ENCODE measurements at regions not wholly inside any gene's neighbourhood (a gene's known extent, or its start where the extent isn't known, plus 50 kb on each side); places are given as distances from the start of the nearest gene placed in this dataset.

GRCh38 chr20:4081421-4081820, 66.1 kb upstream of the RNF24 start:
- TF ChIP-seq MYC (IDR thresholded peaks at IDR 0.05; ENCODE audit: low read depth, low read length), result no peak
- TF ChIP-seq POLR2A (IDR thresholded peaks at IDR 0.05; ENCODE audit: extremely low read depth, insufficient read length), result no peak
- TF ChIP-seq MAX (IDR thresholded peaks at IDR 0.05; ENCODE audit: low read depth, low read length), result no peak
- TF ChIP-seq, protein P1, sequence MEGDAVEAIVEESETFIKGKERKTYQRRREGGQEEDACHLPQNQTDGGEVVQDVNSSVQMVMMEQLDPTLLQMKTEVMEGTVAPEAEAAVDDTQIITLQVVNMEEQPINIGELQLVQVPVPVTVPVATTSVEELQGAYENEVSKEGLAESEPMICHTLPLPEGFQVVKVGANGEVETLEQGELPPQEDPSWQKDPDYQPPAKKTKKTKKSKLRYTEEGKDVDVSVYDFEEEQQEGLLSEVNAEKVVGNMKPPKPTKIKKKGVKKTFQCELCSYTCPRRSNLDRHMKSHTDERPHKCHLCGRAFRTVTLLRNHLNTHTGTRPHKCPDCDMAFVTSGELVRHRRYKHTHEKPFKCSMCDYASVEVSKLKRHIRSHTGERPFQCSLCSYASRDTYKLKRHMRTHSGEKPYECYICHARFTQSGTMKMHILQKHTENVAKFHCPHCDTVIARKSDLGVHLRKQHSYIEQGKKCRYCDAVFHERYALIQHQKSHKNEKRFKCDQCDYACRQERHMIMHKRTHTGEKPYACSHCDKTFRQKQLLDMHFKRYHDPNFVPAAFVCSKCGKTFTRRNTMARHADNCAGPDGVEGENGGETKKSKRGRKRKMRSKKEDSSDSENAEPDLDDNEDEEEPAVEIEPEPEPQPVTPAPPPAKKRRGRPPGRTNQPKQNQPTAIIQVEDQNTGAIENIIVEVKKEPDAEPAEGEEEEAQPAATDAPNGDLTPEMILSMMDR (IDR thresholded peaks at IDR 0.05; ENCODE audit: low read depth, low read length), result no peak
- DNase-seq (ENCODE audit: low read depth), result no peak
- H3K4me3 ChIP-seq (ENCODE audit: low read depth, low read length), result no peak overlapping the region

- DNase-seq (ENCODE audit: low read depth), result peak; percentile 3
- H3K4me3 ChIP-seq (ENCODE audit: low read depth, low read length), result no peak overlapping the region
These were observed 61.3 kb upstream of the RNF24 start for GRCh38 chr20:4076671-4077070.

DNA sequence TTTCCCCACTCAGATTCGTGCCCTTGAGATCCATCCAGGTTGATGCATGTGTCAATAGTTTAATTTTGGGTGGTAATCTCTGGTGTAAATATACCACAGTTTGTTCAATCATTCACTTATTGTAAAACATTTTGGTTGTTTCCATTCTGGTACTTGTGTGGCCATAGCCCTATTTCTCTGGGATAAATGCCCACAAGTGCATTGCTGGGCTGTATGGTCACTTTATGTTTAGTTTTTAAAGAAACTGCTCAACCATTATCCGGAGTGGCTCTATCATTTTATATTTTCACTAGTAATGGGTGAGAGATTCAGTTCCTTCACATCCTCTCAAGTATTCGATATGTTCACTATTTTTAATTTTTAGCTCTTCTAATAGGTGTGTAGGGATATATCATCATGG, 60.7 kb upstream of the RNF24 start:
- TF ChIP-seq MAX (IDR thresholded peaks at IDR 0.05; ENCODE audit: low read depth, low read length), result no peak
- TF ChIP-seq, protein P1 (IDR thresholded peaks at IDR 0.05; ENCODE audit: low read depth, low read length), result no peak
- TF ChIP-seq POLR2A (IDR thresholded peaks at IDR 0.05; ENCODE audit: extremely low read depth, insufficient read length), result no peak
- TF ChIP-seq MYC (IDR thresholded peaks at IDR 0.05; ENCODE audit: low read depth, low read length), result no peak
- no peak for DNase-seq (ENCODE audit: low read depth)
- no peak overlapping the region for H3K4me3 ChIP-seq (ENCODE audit: low read depth, low read length)

More at GRCh38 chr20:4076671-4077070, 61.3 kb upstream of the RNF24 start:
- TF ChIP-seq, protein P1 (IDR thresholded peaks at IDR 0.05; ENCODE audit: low read depth, low read length), result no peak
- no peak for TF ChIP-seq MAX (IDR thresholded peaks at IDR 0.05; ENCODE audit: low read depth, low read length)
- TF ChIP-seq MYC (IDR thresholded peaks at IDR 0.05; ENCODE audit: low read depth, low read length), result no peak
- TF ChIP-seq POLR2A (IDR thresholded peaks at IDR 0.05; ENCODE audit: extremely low read depth, insufficient read length), result no peak

DNA sequence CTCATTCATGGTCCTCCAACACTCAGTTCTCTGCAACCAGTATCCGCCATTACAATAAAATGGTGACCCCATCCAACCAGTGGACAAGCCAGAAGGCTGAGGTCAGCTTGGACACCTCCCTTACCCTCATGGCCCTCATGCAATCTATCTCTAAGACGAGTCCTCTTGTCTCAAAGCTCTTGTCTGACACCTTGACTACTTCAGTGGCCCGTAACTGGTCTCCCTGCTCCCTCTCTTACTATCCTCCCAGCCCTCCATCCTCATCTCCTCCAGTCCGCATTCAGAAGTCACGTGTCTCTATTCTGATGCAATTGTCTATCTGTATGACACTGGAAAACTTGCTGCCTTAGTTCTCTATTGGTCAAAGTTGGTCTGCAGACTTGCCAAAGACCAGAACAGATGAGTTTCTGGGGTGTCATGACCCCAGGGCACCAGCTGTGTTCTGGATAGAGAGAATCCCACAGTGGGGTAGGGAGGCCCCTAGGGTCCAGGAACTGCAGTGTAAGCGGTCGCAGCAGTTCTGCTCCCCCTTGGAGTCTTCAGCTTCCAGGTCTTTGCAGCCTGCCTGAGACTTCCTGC, 59.6 kb upstream of the RNF24 start:
- TF ChIP-seq MAX (IDR thresholded peaks at IDR 0.05; ENCODE audit: low read depth, low read length) (no peak), POLR2A (IDR thresholded peaks at IDR 0.05; ENCODE audit: extremely low read depth, insufficient read length) (no peak), MYC (IDR thresholded peaks at IDR 0.05; ENCODE audit: low read depth, low read length) (no peak)
- TF ChIP-seq, protein P1 (IDR thresholded peaks at IDR 0.05; ENCODE audit: low read depth, low read length), result no peak
- DNase-seq (ENCODE audit: low read depth), result peak; percentile 39
- H3K4me3 ChIP-seq (ENCODE audit: low read depth, low read length), result no peak overlapping the region

- TF ChIP-seq MAX (IDR thresholded peaks at IDR 0.05; ENCODE audit: low read depth, low read length) (no peak), MYC (IDR thresholded peaks at IDR 0.05; ENCODE audit: low read depth, low read length) (no peak), POLR2A (IDR thresholded peaks at IDR 0.05; ENCODE audit: extremely low read depth, insufficient read length) (no peak)
- TF ChIP-seq, protein P1 (IDR thresholded peaks at IDR 0.05; ENCODE audit: low read depth, low read length), result no peak
- DNase-seq (ENCODE audit: low read depth), result peak; percentile 16
- no peak overlapping the region for H3K4me3 ChIP-seq (ENCODE audit: low read depth, low read length)
These were observed 58.7 kb upstream of the RNF24 start for GRCh38 chr20:4073852-4074741.
